Smooth muscle cell (in vitro differentiated cells): ENCODE measurements at regions not wholly inside any gene's neighbourhood (a gene's known extent, or its start where the extent isn't known, plus 50 kb on each side); places are given as distances from the start of the nearest gene placed in this dataset.

Experiments used
- DNase-seq: peaks from one replicate; lab custom pipeline; 2025; ENCODE audit not compliant: unreplicated experiment; lab: John Stamatoyannopoulos, UW
- H2AFZ ChIP-seq: fragments of 200-600 bp; sonication (generic); 2 replicates; pipeline ENCODE4 v1.6.0; 2016; ENCODE audit warnings: antibody characterized with exemption, low read depth, mild to moderate bottlenecking
- H3F3A ChIP-seq: fragments of 200-600 bp; sonication (generic); 2 replicates; pipeline ENCODE4 v1.6.0; 2017; ENCODE audit warnings: antibody characterized with exemption, low read depth
- H3K27ac ChIP-seq: fragments of 200-600 bp; sonication (generic); 2 replicates; pipeline ENCODE4 v1.5.1; 2016; ENCODE audit warnings: low read depth, mild to moderate bottlenecking
- H3K27me3 ChIP-seq: fragments of 200-600 bp; sonication (generic); 2 replicates; pipeline ENCODE4 v1.6.1; 2016; ENCODE audit warnings: low read depth, mild to moderate bottlenecking
- H3K36me3 ChIP-seq: fragments of 200-600 bp; sonication (generic); 2 replicates; pipeline ENCODE4 v1.5.1; 2016; ENCODE audit warnings: low read depth
- H3K4me1 ChIP-seq: fragments of 200-600 bp; sonication (generic); 2 replicates; pipeline ENCODE4 v1.5.1; 2016; ENCODE audit warnings: low read depth
- H3K4me2 ChIP-seq: fragments of 200-600 bp; sonication (generic); 2 replicates; pipeline ENCODE4 v1.6.0; 2016; ENCODE audit warnings: mild to moderate bottlenecking
- H3K4me3 ChIP-seq: fragments of 200-600 bp; sonication (generic); 2 replicates; pipeline ENCODE4 v1.5.1; 2016; ENCODE audit warnings: mild to moderate bottlenecking
- H3K79me2 ChIP-seq: fragments of 200-600 bp; sonication (generic); 2 replicates; pipeline ENCODE4 v1.6.0; 2016; ENCODE audit warnings: low read depth, mild to moderate bottlenecking
- H3K9ac ChIP-seq: fragments of 200-600 bp; sonication (generic); 2 replicates; pipeline ENCODE4 v1.6.0; 2016; ENCODE audit warnings: low read depth
- H3K9me3 ChIP-seq: fragments of 200-600 bp; sonication (generic); replicated peaks from 2 replicates; pipeline ENCODE4 v1.5.1; 2016; ENCODE audit warnings: low read depth
- H4K20me1 ChIP-seq: fragments of 200-600 bp; sonication (generic); 2 replicates; pipeline ENCODE4 v1.6.0; 2016; ENCODE audit warnings: low read depth
- CTCF ChIP-seq: fragments of 200-600 bp; sonication (generic); IDR thresholded peaks from 2 replicates; pipeline ENCODE4 v1.5.1; 2017; ENCODE audit warnings: borderline replicate concordance, mild to moderate bottlenecking, antibody characterized with exemption; ENCODE audit not compliant: insufficient read depth, poor library complexity, severe bottlenecking
- WGBS: methylation state at CpG from one replicate; pipeline ENCODE4 v1.1.7; 2016; ENCODE audit warnings: low lambda C conversion rate; 5-methylcytosine and 5-hydroxymethylcytosine counted together

GRCh38 chr20:47421076-47421475 is 64.6 kb upstream of the ZMYND8 start:
- no peaks in the 10 kb centered on the region for H3F3A ChIP-seq
- H3K9ac ChIP-seq = no peak overlapping the region
- 85% methylated on average over 3 of the region's 3 CpGs for WGBS
- no peaks in the 10 kb centered on the region for H3K79me2 ChIP-seq
- H3K4me1 ChIP-seq = no peaks in the 10 kb centered on the region
- no peak overlapping the region for H3K4me3 ChIP-seq
- TF ChIP-seq CTCF = no peak
- no peak overlapping the region for H2AFZ ChIP-seq
- H3K9me3 ChIP-seq = no peaks in the 10 kb centered on the region
- no peak overlapping the region for H3K27ac ChIP-seq
- no peaks in the 10 kb centered on the region for H3K36me3 ChIP-seq
- no peak overlapping the region for H3K4me2 ChIP-seq
- H3K27me3 ChIP-seq = no peaks in the 10 kb centered on the region
- no peaks in the 10 kb centered on the region for H4K20me1 ChIP-seq
- DNase-seq = no peak

- no peak for TF ChIP-seq CTCF
- Histone ChIP-seq H3K9ac (no peak overlapping the region), H3K9me3 (no peaks in the 10 kb centered on the region), H3K4me1 (no peaks in the 10 kb centered on the region), H3F3A (no peaks in the 10 kb centered on the region), H3K4me3 (no peak overlapping the region), H3K36me3 (no peaks in the 10 kb centered on the region), H3K79me2 (no peaks in the 10 kb centered on the region), H4K20me1 (no peaks in the 10 kb centered on the region), H2AFZ (no peak overlapping the region), H3K4me2 (no peak overlapping the region), H3K27me3 (no peaks in the 10 kb centered on the region), H3K27ac (no peak overlapping the region)
- no peak for DNase-seq
- 67% methylated on average over 5 of the region's 5 CpGs for WGBS
Measured at GRCh38 chr20:47423586-47423985, 67.1 kb upstream of the ZMYND8 start.

GRCh38 chr20:47427067-47427466 is 70.6 kb upstream of the ZMYND8 start:
- Histone ChIP-seq H3K27ac (no peak overlapping the region), H3K9ac (no peak overlapping the region), H3K4me1 (no peaks in the 10 kb centered on the region), H3K36me3 (no peaks in the 10 kb centered on the region), H4K20me1 (no peaks in the 10 kb centered on the region), H3K27me3 (no peaks in the 10 kb centered on the region), H2AFZ (no peak overlapping the region), H3K4me3 (no peak overlapping the region), H3K79me2 (no peaks in the 10 kb centered on the region), H3K9me3 (no peaks in the 10 kb centered on the region), H3K4me2 (no peak overlapping the region), H3F3A (no peaks in the 10 kb centered on the region)
- DNase-seq = no peak
- no peak for TF ChIP-seq CTCF
- WGBS = 92% methylated on average over 2 of the region's 2 CpGs

GRCh38 chr20:47427746-47428145 is 71.2 kb upstream of the ZMYND8 start:
- Histone ChIP-seq H2AFZ (no peak overlapping the region), H3K79me2 (no peaks in the 10 kb centered on the region), H3K4me2 (no peak overlapping the region), H3K9ac (no peak overlapping the region), H3F3A (no peaks in the 10 kb centered on the region), H3K4me1 (no peaks in the 10 kb centered on the region), H3K27ac (no peak overlapping the region), H4K20me1 (no peaks in the 10 kb centered on the region), H3K4me3 (no peak overlapping the region), H3K9me3 (no peaks in the 10 kb centered on the region), H3K27me3 (no peaks in the 10 kb centered on the region), H3K36me3 (no peaks in the 10 kb centered on the region)
- no peak for TF ChIP-seq CTCF
- WGBS = 93% methylated on average over 4 of the region's 4 CpGs
- no peak for DNase-seq
